22Rv1 (cell line): ENCODE measurements at regions not wholly inside any gene's neighbourhood (a gene's known extent, or its start where the extent isn't known, plus 50 kb on each side); places are given as distances from the start of the nearest gene placed in this dataset.

ENCODE experiments used
- CTCF ChIP-seq: fragments of 450-650 bp; IDR thresholded peaks from 2 replicates; pipeline ENCODE4 v1.5.1; 2017; ENCODE audit warnings: mild to moderate bottlenecking
- ZFX ChIP-seq: fragments of 450-650 bp; IDR thresholded peaks from 2 replicates; pipeline ENCODE4 v1.6.1; 2017; ENCODE audit warnings: antibody characterized with exemption, borderline replicate concordance

GRCh38 chr4:183563874-183564273 lies 59.0 kb downstream of the ING2 start:
- TF ChIP-seq CTCF (no peak), ZFX (no peak)
